ENCODE measurements at regions not wholly inside any gene's neighbourhood (a gene's known extent, or its start where the extent isn't known, plus 50 kb on each side); places are given as distances from the start of the nearest gene placed in this dataset.

GRCh38 chr3:5616873-5617272 lies 429.4 kb downstream of the EDEM1 start:
- ChIA-PET CTCF (no interaction called here), POLR2A (no interaction called here)
- Histone ChIP-seq H3K4me1 (ENCODE audit: control insufficient read depth, extremely low read depth, insufficient read depth, low read length) (no peaks in the 10 kb centered on the region), H2AFZ (ENCODE audit: low read depth, low read length) (no peak overlapping the region), H3K4me3 (replicated peaks in 1 of 3; ENCODE audit: insufficient read depth in 1 of 3, low read depth in 1 of 3, low read length in 3 of 3) (no peak overlapping the region), H3K27me3 (ENCODE audit: control insufficient read depth in 2 of 2, insufficient read depth in 2 of 2, low read length in 2 of 2) (no peaks in the 10 kb centered on the region), H3K9me1 (replicated peaks; ENCODE audit: control insufficient read depth, extremely low read depth, insufficient read depth, low read length) (no peaks in the 10 kb centered on the region), H4K20me1 (replicated peaks; ENCODE audit: control insufficient read depth, extremely low read depth, insufficient read depth, low read length) (no peaks in the 10 kb centered on the region), H3K36me3 (ENCODE audit: control insufficient read depth in 2 of 2, extremely low read depth in 1 of 2, insufficient read depth in 2 of 2, low read length in 2 of 2) (no peaks in the 10 kb centered on the region), H3K9ac (replicated peaks; ENCODE audit: extremely low read depth, insufficient read depth, low read length) (no peak overlapping the region), H3K9me3 (replicated peaks; ENCODE audit: control insufficient read depth, insufficient read depth, low read length) (peaks cover 3% of the 10 kb centered on the region), H3K27ac (ENCODE audit: insufficient read depth, low read depth, low read length) (no peak overlapping the region), H3K4me2 (ENCODE audit: insufficient read depth, low read length) (no peak overlapping the region), H3K79me2 (ENCODE audit: control insufficient read depth, insufficient read depth, low read length) (no peaks in the 10 kb centered on the region)
- TF ChIP-seq POLR2AphosphoS5 (IDR thresholded peaks at IDR 0.05; ENCODE audit: insufficient read depth, low read depth, low read length) (no peak), GATA2 (IDR thresholded peaks at IDR 0.05; ENCODE audit: insufficient read depth, insufficient read length, low read depth, low read length) (no peak), FOS (IDR thresholded peaks at IDR 0.05; ENCODE audit: borderline replicate concordance, insufficient read depth, low read length) (no peak), POLR2A (IDR thresholded peaks at IDR 0.05; ENCODE audit: low read depth, low read length) (no peak), JUN (IDR thresholded peaks at IDR 0.05; ENCODE audit: borderline replicate concordance, insufficient read depth, insufficient read length, low read depth) (no peak), CTCF (IDR thresholded peaks at IDR 0.05; ENCODE audit: extremely low read depth in 1 of 2, insufficient read depth in 1 of 2, low read depth in 1 of 2, low read length in 2 of 2) (no peak), EZH2 (IDR thresholded peaks at IDR 0.05; ENCODE audit: borderline replicate concordance, low read depth, low read length, severe bottlenecking) (no peak), MYC (IDR thresholded peaks at IDR 0.05; ENCODE audit: low read depth, low read length) (no peak), MAX (IDR thresholded peaks at IDR 0.05; ENCODE audit: insufficient read depth, insufficient read length) (no peak)
- dilution Hi-C loops (cut with MboI; ENCODE audit: extremely low pct_ligation_motif_present, low sequenced_read_pairs) (no loop called here), intact Hi-C loops (cut with micrococcal nuclease) (no loop called here)
- FAIRE-seq (no peak), DNase-seq (ENCODE audit: low read depth, low spot score) (no peak)
- no TSS peak for BruUV-seq (replicated peaks)

Measured in endothelial cell of umbilical vein (primary cell).